D721Med (cell line): ENCODE measurements at regions not wholly inside any gene's neighbourhood (a gene's known extent, or its start where the extent isn't known, plus 50 kb on each side); places are given as distances from the start of the nearest gene placed in this dataset.

Experiments used
- DNase-seq: peaks from one replicate; pipeline ENCODE4 v3.0.0; 2011; ENCODE audit warnings: low spot score; ENCODE audit not compliant: insufficient read length
- FAIRE-seq: peaks from 2 replicates; lab custom pipeline; 2011; peaks lifted over from hg19 to GRCh38; lab: Jason Lieb, UNC
- CTCF ChIP-seq: IDR thresholded peaks from 2 replicates; pipeline ENCODE4 v1.5.1; 2012; ENCODE audit warnings: mild to moderate bottlenecking, control low read depth; ENCODE audit not compliant: insufficient read depth; ENCODE audit errors: missing control alignments

GRCh38 chr2:104430359-104430740 lies 423.6 kb upstream of the POU3F3 start:
- TF ChIP-seq CTCF = no peak
- DNase-seq = no peak
- no peak for FAIRE-seq

GRCh38 chr2:104430852-104431251 lies 423.1 kb upstream of the POU3F3 start:
- DNase-seq (no peak), FAIRE-seq (no peak)
- TF ChIP-seq CTCF = no peak

GRCh38 chr2:104431701-104432121 lies 422.2 kb upstream of the POU3F3 start:
- DNase-seq (no peak), FAIRE-seq (no peak)
- TF ChIP-seq CTCF = no peak

- no peak for TF ChIP-seq CTCF
- no peak for FAIRE-seq
- DNase-seq = no peak
Observed at GRCh38 chr2:104432401-104432800, 421.5 kb upstream of the POU3F3 start.

GRCh38 chr2:104432991-104433390 lies 420.9 kb upstream of the POU3F3 start:
- no peak for DNase-seq
- FAIRE-seq = no peak
- no peak for TF ChIP-seq CTCF

GRCh38 chr2:104433657-104434056 lies 420.3 kb upstream of the POU3F3 start:
- no peak for TF ChIP-seq CTCF
- DNase-seq (no peak), FAIRE-seq (no peak)

GRCh38 chr2:104434318-104434792 lies 419.6 kb upstream of the POU3F3 start:
- no peak for FAIRE-seq
- no peak for DNase-seq
- TF ChIP-seq CTCF = no peak
